IPS DF 19.7 (cell line): ENCODE measurements at regions not wholly inside any gene's neighbourhood (a gene's known extent, or its start where the extent isn't known, plus 50 kb on each side); places are given as distances from the start of the nearest gene placed in this dataset.
A peak's percentile ranks its signal among the peaks of the same experiment; 100 is the strongest.
"Not testable (repeated sequence)": the region's sequence is repeated elsewhere in the genome, so short reads cannot be mapped to it uniquely, and the experiment has no call there.

Source experiments
- DNase-seq: peaks from one replicate; pipeline ENCODE4 v3.0.0-alpha.2; 2013; ENCODE audit warnings: low read depth, low spot score

DNA sequence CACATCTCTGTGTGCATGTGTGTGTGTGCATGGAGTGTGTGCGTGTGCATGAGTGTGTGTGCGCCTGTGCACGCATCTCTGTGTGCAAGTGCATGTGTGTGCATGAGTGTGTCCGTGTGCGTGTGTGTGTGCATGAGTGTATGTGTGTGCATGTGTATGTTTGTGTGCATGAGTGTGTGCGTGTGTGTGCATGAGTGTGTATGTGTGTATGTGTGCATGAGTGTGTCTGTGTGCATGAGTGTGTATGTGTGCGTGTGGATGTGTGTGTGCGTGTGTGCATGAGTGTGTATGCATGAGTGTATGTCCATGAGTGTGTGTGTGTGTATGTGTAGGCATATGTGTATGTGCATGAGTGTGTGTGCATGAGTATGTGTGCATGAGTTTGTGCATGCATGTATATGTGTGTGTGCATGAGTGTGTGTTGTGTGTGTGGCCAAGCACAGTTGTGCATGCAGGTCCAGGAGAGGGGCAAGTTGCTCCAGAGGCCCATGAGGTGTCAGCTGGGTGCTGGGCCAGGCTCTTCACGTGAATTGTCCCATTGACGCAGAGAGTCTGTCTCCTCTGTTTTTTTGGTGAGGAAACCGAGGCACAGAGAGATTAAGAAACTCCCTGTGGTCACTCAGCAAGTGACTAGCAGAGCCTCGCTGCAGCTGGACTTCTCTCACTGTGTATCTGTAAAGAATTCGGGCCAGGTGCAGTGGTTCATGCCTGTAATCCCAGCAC lies 75.5 kb downstream of the ASB1 start:
- DNase-seq: no peak

DNA sequence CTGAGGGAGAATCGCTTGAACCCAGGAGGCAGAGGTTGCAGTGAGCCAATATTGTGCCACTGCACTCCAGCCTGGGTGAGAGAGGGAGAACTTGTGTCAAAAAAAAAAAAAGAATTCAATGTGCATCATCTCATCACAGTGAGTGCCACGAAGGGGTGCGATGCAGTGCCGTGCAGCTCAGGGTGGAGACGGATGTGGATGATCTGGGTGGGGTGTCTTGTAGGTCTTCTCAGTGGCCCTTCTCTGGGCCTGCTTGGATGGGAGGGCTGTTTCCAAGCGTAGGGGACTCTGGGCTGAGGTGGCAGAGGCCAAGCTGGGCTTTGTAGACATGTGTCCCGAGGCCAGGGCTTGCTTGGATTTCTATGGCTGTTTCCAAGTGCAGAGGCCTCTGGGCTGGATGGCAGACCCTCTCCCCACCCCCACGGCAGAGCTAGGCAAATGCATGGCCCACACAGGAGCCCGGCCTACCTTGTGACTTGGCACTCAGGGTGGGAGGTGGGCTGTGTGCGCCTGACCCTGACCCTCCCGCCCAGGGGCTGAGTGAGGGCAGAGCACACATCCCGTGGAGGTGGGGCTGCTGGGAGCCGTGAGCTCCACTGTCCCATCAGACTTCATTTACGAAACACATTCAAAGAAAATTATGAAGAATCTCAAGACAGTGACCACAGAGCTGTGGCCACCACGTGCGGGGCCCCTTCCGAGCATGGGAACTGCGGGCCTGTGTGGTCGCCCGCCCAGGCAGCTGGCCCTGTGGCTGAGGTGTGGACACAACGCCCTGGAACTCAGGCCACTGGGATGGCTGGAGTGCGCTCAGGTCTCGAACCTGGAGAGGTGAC lies 76.4 kb downstream of the ASB1 start:
- no peak for DNase-seq

DNA sequence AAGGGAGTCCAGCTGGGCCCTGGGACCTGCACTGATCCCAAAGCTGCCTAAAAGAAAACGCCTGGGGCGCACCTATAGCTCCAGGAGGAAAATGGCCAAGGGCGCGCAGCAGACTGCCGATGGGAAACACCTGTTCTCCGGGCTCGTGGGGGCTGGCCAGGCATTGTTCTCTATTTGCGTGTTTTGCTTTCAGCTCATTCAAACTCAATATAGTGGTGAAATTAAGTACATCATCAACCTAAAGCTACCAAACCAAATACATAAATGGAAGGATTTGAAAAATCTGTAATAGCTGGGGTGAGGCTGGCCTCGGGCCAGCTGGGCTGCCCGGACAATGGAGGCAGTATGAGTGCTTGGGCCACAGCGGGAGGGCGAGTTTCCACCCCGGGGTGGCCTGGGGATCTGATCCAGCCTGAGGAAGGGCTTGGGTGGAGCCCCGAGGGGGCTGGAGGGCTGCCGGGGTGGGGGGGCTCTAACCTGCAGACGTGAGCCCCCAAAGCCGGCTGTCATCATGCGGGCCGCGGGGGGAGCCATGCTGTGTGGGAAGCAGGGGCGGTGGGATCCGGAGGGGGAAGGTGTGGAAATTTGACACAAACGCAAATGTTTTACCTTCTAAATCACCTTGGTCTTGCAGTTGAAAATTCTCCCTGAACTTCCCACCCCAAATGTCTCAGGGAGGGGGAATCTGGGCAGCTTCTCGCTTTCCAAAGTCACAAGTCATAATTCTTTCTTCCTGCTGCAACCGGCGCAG lies 77.6 kb downstream of the ASB1 start:
- DNase-seq: no peak

DNA sequence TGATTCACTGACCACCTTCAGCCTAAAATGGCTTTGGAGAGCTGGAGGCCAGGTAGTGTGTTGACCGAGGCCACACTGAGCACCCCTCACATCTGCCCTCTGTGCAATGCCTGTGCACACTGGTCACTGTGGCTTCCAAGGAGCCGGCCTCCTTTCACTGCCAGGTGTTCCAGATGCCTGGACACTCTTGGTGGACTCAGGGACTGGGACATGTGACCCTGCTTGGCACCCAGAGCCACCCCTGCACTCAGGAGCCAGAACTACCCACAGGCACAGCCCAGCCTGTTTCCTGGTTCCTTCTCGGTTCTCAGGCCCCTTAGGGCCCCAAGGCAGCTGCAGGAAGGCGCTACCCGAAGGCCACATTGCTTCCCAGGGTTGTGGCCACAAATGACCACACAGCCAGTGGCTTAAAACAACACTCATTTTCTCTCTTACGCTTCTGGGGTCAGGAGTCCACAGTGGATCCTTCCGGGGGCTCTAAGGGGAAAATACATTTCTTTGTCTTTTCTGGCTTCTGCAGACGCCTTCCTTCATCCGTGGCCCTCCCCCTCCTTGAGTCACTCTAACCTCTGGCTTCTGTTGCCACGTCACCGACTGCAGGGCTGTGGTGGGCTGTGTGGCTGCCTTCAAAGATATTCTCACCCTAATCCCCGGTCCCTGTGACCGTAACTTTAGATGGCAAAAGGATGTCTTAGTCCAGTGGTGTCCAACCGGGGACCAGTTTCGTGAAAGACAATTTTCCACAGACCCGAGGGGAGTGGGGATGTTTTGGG lies 78.6 kb downstream of the ASB1 start:
- DNase-seq: no peak

DNA sequence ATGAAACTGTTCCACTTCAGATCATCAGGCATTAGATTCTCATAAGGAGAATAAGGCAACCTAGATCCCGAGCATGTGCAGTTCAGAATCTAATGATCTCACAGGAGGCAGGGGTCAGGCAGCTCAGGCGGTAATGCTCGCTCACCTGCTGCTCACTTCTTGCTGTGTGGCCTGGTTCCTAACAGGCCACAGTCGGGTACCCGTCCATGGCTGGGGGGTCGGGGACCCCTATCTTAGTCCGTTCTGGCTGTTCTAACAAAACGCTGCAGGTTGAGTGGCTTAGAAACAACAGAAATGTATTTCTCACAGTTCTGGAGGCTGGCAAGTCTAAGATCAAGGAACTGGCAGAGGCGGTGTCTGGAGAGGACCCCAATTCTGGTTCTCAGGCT lies 79.2 kb downstream of the ASB1 start:
- DNase-seq: no peak

DNA sequence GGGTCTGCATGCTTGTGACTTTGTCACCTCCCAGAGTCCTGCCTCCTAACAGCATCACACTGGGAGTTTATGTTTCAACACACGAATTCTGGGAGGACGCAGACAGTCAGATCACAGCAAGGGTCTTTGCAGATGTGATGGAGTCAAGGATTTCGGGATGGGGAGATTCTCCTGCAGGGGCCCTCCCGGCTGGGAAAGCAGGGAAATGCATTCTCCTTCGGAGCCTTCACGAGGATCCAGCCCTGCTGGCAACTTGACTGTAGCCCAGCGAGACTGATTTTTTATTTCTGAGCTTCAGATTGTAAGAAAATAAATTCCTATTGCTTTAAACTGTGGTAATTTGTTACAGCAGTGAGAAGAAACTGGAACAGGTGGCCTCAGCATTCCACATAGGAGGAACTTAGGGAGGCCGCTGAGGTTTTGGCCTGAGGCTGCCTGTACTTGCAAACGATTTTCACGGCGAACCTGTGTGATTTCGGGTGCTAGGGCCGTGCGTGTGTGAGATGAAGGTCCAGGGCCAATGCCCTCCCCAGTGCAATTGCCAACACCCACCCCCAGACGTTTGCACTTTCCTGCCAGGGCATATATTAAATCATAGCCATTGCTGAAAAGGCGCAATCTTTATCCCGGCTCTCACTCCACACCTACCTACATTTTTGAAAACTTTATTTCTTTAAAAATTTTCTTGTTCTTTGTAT lies 79.8 kb downstream of the ASB1 start:
- DNase-seq: no peak

DNA sequence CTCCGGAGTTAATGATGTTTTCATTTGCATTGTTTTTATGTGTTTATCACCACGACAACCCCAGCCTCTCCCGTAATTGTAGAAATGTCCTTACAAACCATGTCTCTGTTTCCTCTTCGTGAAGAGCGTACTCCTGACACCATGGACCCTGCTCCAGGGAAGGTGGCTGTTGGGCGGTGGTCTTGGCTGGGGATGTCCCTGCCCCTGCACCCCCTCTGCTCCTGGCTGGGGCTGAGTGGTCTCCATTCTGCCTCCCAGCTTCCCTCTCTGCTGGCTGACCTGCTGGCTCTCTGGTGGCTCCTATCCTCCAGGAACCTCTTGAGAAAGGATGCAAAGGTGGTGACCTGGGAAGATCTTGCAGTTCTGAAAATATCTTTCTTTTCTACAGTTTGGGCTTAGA lies 81.1 kb downstream of the ASB1 start:
- no peak for DNase-seq

DNA sequence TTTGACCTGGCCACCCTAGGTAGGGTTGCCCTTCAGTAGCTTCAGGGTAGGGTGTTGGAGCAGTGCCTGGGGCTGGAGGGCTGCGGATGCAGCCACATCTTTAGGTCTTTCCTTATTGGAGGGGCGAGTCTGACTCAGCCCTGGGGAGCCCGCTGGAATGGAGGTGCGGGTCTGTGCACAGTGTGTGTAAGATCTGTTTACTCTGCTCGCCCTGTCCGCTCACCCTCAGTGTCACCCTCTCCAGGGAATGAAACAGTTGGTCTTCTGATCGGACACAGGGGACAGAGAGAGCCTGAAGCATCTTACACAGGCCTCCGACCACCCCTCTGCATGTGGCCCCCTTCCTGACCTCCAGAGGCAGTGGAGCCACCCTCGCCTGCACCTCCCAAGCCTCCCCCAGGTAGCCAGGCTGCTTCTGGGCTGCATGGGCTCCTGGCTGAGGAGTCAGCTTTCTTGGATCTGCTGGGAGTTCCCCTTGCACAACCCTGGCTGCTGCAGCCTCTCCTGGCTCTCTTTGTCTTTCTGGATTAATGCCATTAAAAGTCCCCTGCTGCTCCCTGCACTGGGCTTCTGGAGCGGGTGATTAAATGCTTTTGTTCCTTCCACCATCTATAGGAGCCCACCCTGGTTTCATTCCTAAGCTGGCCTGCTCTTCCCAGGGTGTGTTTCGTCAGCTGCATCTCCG lies 82.6 kb downstream of the ASB1 start:
- peak; percentile 15 for DNase-seq

DNA sequence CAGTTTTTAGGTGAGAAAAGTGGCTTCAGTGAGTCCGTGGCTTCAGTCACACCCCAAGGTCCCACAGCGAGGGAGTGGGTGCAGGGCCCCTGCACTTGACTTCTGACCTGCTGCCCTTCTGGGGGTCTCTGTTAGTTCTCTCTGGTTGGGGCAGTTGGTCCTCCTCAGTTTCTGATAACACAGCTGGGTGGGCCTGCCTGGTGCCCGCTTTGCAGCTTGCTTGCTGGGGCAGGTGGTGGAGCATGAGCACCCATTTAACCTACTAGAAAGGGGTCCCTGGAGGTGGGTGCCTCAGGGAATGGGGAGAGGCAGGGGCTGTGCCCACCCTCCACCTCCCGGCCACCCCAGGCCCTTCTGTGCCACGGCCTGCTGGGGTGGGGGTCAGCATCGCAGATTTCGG lies 83.2 kb downstream of the ASB1 start:
- DNase-seq: no peak

DNA sequence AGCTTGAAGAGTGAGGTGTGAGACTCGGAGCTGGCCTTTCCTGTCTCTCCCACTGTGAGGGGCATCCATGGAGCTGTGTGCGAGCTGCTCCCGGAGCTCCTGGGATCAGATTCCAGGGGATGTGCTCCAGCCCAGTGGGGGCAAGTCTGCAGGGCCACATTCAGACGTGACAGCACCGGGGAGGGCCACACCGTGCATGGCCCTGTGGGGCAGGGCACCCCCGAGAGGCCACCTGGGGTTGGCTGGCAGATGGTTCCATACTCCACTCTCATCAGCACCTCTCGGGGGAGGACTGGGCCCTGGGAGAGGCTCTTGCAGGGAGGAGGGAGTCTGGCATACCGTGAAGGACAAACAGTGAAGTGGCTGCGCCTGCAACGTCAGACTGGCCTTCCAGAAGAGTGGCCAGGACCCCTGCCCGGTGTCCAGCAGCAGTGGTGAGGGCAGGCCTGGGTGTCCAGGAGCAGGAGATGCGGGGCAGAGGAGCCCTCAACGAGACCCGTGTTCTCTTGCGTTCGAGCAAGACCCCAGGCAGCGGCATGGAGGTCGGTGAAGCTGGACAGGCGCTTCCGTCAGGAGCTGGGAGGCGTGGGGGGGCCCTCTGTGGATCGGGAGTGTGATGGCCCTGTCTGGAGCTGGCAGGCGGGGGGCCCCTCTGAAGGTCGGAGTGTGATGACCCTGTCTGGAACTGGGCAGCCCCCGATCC lies 84.3 kb downstream of the ASB1 start:
- no peak for DNase-seq

DNA sequence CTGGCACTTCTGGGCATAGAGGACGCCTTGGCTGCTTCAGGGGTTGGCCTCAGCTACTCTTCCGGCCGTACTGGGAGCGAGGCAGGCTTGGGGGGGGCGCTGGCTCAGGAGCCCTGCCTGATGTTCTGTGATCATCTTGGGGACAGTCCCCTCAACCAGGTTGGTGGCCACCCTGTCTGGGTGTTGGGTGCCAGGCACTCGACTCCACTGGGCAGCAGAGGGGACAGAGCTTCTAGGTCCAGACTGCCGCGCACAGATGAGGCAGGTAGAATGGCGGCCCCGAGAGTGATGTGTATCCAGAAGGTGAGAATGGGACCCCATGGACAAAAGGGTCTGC lies 84.9 kb downstream of the ASB1 start:
- DNase-seq: no peak

DNA sequence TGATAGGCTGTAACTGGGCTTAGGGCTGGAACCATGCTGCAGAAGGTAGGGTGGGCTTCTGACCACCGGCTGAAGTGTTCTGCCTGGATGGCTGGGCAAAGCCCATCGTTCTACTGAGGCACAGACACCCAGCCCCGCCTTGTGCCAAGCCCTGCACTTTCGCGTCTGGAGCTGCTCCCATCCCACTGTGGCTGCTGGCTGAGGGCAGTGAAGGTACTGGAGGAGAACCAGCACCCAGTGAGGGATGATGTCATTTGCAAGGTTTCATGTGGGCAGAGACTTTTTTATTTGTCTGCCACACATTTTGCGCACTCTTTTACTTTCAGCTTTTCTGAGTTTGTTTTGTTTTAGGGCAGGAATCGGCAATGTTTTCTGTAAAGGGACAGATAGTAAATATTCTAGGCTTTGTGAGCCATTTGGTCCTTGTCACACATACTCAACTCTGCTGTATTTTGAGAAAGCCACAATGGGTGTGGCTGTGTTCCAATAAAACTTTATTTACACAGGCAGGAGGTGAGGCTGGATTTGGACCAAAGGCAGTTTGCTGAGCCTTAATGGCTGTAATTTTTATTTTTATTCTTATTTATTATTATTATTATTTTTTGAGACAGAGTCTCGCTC lies 85.6 kb downstream of the ASB1 start:
- no peak for DNase-seq

DNA sequence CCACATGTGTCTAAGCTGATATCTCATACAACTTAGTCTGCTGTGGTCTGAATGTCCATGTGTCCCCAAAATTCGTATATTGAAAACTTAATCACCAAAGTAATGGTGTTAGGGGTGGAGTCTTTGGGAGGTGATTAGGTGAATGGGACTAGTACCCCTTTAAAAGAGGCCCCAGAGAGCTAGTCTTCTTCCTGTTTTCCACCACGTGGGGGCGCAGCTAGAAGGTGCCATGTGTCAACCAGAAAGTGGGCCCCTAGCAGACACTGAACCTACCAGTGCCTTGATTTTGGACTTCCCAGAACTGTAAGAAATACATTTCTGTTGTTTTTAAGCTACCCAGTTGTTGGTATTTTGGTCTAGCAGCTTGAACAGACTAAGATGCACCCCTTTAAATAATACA lies 86.6 kb downstream of the ASB1 start:
- DNase-seq: peak; percentile 15

DNA sequence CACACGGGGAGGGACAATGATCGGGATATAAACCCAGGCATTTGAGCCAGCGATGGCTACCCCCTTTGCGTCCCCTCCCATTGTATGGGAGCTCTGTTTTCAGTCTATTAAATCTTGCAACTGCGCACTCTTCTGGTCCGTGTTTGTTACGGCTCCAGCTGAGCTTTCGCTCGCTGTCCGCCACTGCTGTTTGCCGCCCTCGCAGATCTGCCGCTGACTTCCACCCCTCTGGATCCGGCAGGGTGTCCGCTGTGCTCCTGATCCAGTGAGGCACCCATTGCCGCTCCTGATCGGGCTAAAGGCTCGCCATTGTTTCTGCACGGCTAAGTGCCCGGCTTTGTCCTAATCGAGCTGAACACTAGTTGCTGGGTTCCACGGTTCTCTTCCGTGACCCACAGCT lies 87.3 kb downstream of the ASB1 start:
- not testable (repeated sequence) for DNase-seq

DNA sequence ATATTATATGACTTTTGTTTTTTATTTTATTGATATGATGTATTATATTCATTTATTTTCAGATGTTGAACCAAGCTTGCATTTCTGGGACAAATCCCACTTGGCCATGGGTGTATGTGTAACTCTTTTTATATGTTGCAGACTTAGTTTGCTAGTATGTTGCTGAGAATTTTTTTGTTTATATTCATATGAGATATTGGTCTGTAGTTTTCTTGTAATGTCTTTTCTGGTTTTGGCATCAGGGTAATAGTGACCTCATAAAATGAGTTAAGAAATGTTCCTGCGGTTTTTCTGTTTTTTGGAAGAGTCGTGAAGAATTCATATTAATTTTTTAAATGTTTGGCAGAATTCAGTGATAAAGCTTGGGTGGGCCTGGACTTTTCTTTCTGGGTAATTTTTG lies 88.7 kb downstream of the ASB1 start:
- no peak for DNase-seq

DNA sequence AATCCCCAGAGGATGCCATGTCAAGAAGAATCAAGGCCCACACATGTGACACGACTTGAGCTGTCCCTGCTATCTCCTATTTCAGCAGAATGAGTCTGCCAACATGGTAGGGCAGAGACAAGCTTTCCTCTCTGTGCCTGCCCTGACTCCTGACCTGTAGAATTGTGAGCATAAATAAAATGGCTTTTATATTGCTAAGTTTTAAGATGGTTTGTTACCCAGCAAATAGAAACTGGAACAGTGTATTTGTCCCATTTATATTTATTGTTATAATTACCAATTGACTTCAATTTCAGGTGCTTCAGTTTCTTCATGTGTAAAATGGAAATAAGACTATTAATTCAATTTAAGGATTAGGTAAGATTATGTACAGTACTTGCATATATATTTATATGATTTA lies 90.5 kb downstream of the ASB1 start:
- DNase-seq: no peak

DNA sequence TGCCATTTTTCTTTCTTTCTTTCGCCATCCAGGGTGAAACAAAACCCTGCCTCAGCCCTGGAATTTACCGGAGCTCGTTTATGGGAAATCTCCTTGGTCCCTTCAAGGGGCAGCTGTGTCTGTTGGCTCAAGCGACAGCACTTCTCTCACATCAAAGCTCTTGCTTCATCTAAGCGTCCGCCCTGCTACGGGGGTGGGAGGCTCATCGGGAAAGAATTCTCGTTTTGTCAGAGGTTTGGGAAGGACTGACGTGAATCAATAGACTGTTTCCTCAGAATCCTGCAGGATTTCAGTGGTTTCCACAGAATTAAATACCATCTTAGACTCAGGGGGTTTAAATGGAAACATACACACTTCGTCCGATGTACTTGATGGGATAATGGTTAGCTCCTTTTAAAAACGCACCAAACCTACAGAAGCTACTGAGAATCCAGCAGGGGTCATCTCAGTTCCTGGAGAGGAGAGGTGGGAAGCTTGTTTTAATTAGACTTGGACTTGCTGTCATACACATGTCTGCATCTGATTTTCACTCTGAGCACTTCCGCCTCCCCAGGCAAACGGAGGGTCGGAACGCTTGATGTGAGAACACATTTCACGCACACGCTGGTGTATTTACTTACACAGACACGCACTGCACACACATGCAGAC lies 91.6 kb downstream of the ASB1 start:
- DNase-seq: no peak

DNA sequence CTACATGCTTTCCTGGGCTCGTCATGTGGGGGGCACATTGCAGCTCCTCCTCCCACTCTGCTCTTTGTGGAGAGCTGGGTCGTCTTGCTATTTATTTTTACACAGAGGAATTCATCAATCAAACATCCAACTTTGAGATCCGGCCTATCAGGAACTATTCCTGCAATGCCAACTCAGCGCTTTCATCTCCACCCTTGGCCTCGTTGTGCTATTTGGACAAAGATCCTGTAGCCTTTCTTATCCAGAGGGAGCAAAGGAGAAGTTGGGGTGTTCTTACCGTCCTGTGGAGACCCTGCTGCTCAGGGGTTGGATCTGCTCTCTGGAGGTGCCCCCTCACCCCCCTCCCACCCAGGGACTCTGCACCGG lies 92.1 kb downstream of the ASB1 start:
- no peak for DNase-seq

DNA sequence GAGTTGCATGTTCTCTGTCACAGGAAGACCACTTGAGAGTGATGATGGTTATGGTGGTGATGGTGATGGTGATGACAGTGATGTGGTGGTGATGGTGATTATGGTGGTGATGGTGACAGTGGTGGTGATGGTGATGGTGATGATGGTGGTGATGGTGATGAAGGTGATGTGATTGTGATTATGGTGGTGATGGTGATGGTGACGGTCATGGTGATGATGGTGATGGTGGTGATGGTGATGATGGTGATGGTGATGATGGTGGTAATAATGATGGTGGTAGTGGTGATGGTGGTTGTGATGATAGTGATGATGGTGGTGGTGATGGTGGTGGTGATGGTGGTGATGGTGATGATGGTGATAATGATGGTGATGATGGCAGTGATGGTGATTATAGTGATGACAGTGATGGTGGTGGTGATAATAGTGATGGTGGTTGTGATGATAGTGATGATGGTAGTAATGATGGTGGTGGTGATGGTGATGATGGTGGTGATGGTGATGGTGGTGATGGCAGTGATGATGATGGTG lies 93.7 kb downstream of the ASB1 start:
- DNase-seq: no peak
